ENCODE measurements at regions not wholly inside any gene's neighbourhood (a gene's known extent, or its start where the extent isn't known, plus 50 kb on each side); places are given as distances from the start of the nearest gene placed in this dataset.

DNA sequence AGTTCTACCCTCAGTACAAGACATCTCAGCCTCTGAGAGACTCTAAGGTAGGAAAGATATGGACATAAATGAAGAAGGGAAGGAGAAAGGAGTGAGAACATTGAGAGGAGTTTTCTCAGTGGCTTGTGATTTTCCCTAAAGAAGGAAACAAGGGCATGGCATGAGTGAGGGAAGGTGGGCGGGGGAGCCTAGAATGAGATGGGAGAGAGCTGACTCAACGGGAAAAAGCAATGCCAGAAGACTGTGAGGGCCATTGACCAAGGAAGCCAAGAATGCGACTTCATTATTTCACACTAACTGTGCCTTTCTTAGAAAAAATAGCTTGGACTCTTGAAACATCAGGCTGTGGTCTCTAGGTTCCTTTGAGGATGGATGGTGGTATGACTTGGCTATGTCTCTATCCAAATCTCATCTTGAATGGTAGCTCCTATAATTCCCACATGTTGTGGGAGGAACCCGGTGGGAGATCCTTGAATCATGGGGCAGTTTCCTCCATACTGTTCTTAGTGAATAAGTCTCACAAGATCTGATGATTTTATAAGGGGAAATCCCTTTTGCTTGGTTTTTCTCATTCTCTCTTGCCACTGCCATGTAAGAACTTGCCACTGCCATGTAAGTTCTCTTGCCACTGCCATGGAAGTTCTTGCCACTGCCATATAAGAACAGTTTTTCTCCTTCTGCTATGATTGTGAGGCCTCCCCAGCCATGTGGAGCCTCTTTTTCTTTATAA is 279.6 kb downstream of the NUAK1 start:
- TF ChIP-seq, protein P1, sequence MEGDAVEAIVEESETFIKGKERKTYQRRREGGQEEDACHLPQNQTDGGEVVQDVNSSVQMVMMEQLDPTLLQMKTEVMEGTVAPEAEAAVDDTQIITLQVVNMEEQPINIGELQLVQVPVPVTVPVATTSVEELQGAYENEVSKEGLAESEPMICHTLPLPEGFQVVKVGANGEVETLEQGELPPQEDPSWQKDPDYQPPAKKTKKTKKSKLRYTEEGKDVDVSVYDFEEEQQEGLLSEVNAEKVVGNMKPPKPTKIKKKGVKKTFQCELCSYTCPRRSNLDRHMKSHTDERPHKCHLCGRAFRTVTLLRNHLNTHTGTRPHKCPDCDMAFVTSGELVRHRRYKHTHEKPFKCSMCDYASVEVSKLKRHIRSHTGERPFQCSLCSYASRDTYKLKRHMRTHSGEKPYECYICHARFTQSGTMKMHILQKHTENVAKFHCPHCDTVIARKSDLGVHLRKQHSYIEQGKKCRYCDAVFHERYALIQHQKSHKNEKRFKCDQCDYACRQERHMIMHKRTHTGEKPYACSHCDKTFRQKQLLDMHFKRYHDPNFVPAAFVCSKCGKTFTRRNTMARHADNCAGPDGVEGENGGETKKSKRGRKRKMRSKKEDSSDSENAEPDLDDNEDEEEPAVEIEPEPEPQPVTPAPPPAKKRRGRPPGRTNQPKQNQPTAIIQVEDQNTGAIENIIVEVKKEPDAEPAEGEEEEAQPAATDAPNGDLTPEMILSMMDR (IDR thresholded peaks at IDR 0.05; ENCODE audit: low read length): no peak
- no peak for TF ChIP-seq EZH2 (IDR thresholded peaks at IDR 0.05; ENCODE audit: borderline replicate concordance, low read length)

Measured in OCI-LY1 (cell line).